Stomach (tissue), 4 donors: ENCODE measurements at regions not wholly inside any gene's neighbourhood (a gene's known extent, or its start where the extent isn't known, plus 50 kb on each side); places are given as distances from the start of the nearest gene placed in this dataset.

Experiments used
- CTCF ChIP-seq, 7 experiments: fragments of 450-650 bp in 4 of 7; fragments of 200-600 bp in 3 of 7; sonication (generic) in 3 of 7; IDR thresholded peaks; one replicate each; pipeline ENCODE4 v1.5.1; 2016 to 2019; ENCODE audit warnings: antibody characterized with exemption in 7 of 7, control low read depth in 2 of 7, mild to moderate bottlenecking in 1 of 7
- POLR2A ChIP-seq, 4 donors: fragments of 450-650 bp; IDR thresholded peaks; one replicate each; pipeline ENCODE4 v1.6.1; 2016; ENCODE audit warnings: antibody characterized with exemption in 4 of 4, control low read depth in 2 of 4, mild to moderate bottlenecking in 1 of 4, moderate library complexity in 1 of 4

- no peak for TF ChIP-seq CTCF (IDR thresholded peaks at IDR 0.05)
- no peak for TF ChIP-seq POLR2A (IDR thresholded peaks at IDR 0.05)
These were observed 66.0 kb downstream of the ARL4C start for GRCh38 chr2:234430871-234431270.
